ENCODE measurements at regions not wholly inside any gene's neighbourhood (a gene's known extent, or its start where the extent isn't known, plus 50 kb on each side); places are given as distances from the start of the nearest gene placed in this dataset.
"Not testable (repeated sequence)": the region's sequence is repeated elsewhere in the genome, so short reads cannot be mapped to it uniquely, and the experiment has no call there.

DNA sequence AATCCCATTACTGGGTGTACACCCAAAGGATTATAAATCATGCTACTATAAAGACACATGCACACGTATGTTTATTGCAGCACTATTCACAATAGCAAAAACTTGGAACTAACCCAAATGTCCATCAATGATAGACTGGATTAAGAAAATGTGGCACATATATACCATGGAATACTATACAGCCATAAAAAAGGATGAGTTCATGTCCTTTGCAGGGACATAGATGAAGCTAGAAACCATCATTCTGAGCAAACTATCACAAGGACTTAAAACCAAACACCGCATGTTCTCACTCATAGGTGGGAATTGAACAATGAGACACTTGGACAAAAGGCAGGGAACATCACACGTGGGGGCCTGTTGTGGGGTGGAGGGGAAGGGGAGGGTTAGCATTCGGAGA, 76.8 kb upstream of the RREB1 start:
- H3K36me3 ChIP-seq (ENCODE audit: control insufficient read depth in 1 of 2, insufficient read depth in 2 of 2, low read length in 2 of 2); H2AFZ ChIP-seq (ENCODE audit: insufficient read depth, low read length, poor library complexity); H3K4me1 ChIP-seq (ENCODE audit: control insufficient read depth in 1 of 2, insufficient read depth in 2 of 2, low read length in 2 of 2); H2BK5ac ChIP-seq (ENCODE audit: low read depth, low read length, poor library complexity); H3K27me3 ChIP-seq (ENCODE audit: insufficient read depth, low read length); H3K23ac ChIP-seq (ENCODE audit: low read length); H4K91ac ChIP-seq (ENCODE audit: low read depth, low read length); H3K9ac ChIP-seq (ENCODE audit: low read length); H2BK12ac ChIP-seq (ENCODE audit: low read length); H2BK120ac ChIP-seq (ENCODE audit: insufficient read depth, low read length, poor library complexity); H4K8ac ChIP-seq (ENCODE audit: low read depth, low read length); H3K9me3 ChIP-seq (ENCODE audit: insufficient read depth, low read depth, low read length); DNase-seq; H3K4me3 ChIP-seq (ENCODE audit: low read depth, low read length); H3K14ac ChIP-seq (ENCODE audit: low read length); H3K27ac ChIP-seq (ENCODE audit: low read depth, low read length); H3K18ac ChIP-seq (ENCODE audit: low read length); H3K79me1 ChIP-seq (ENCODE audit: low read length); H3K79me2 ChIP-seq (ENCODE audit: control insufficient read depth, insufficient read depth, low read length, poor library complexity); H4K12ac ChIP-seq (ENCODE audit: low read depth, low read length); H2AK5ac ChIP-seq (ENCODE audit: low read length); H3K4ac ChIP-seq (ENCODE audit: low read depth, low read length); H3K4me2 ChIP-seq (ENCODE audit: low read length): not testable (repeated sequence)
- no CpG with 5 or more reads among the region's 4 CpGs for WGBS (ENCODE audit: extremely low coverage, insufficient coverage, insufficient read length)

DNA sequence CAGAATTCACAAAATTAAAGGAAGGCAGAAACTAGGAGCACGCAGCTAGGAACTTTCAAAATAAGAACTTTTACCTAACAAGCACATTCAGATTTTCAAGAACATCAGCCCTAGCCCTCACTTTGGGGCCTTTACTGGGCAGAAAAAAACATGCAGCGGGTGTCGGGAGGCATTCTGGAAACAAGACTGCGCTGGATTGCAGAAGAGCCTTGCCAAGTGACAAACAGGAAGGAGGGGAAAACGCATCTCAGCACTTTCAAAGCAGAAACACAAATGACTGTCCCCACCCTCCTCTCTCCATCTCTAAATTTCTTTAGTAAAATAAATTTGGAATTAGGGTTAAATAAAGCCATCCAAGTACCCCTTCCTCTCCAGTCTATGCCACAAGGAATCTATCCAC, 74.6 kb upstream of the RREB1 start:
- no peak overlapping the region for H3K4me3 ChIP-seq (ENCODE audit: low read depth, low read length)
- H3K4ac ChIP-seq (ENCODE audit: low read depth, low read length): no peak overlapping the region
- no peak overlapping the region for H2AK5ac ChIP-seq (ENCODE audit: low read length)
- no peak overlapping the region for H3K4me2 ChIP-seq (ENCODE audit: low read length)
- no peak overlapping the region for H2BK12ac ChIP-seq (ENCODE audit: low read length)
- H3K36me3 ChIP-seq (ENCODE audit: control insufficient read depth in 1 of 2, insufficient read depth in 2 of 2, low read length in 2 of 2): no peaks in the 10 kb centered on the region
- no peak overlapping the region for H3K27ac ChIP-seq (ENCODE audit: low read depth, low read length)
- H3K14ac ChIP-seq (ENCODE audit: low read length): no peak overlapping the region
- H3K27me3 ChIP-seq (ENCODE audit: insufficient read depth, low read length): no peaks in the 10 kb centered on the region
- H4K91ac ChIP-seq (ENCODE audit: low read depth, low read length): no peak overlapping the region
- no CpG with 5 or more reads among the region's 5 CpGs for WGBS (ENCODE audit: extremely low coverage, insufficient coverage, insufficient read length)
- no peaks in the 10 kb centered on the region for H3K79me2 ChIP-seq (ENCODE audit: control insufficient read depth, insufficient read depth, low read length, poor library complexity)
- no peaks in the 10 kb centered on the region for H3K4me1 ChIP-seq (ENCODE audit: control insufficient read depth in 1 of 2, insufficient read depth in 2 of 2, low read length in 2 of 2)
- H2AFZ ChIP-seq (ENCODE audit: insufficient read depth, low read length, poor library complexity): no peak overlapping the region
- peaks cover 2% of the 10 kb centered on the region for H3K9me3 ChIP-seq (ENCODE audit: insufficient read depth, low read depth, low read length)
- H2BK5ac ChIP-seq (ENCODE audit: low read depth, low read length, poor library complexity): no peak overlapping the region
- H4K12ac ChIP-seq (ENCODE audit: low read depth, low read length): no peak overlapping the region
- H3K9ac ChIP-seq (ENCODE audit: low read length): no peak overlapping the region
- H3K18ac ChIP-seq (ENCODE audit: low read length): no peak overlapping the region
- no peaks in the 10 kb centered on the region for H3K79me1 ChIP-seq (ENCODE audit: low read length)
- H3K23ac ChIP-seq (ENCODE audit: low read length): no peak overlapping the region
- no peak overlapping the region for H2BK120ac ChIP-seq (ENCODE audit: insufficient read depth, low read length, poor library complexity)
- no peak overlapping the region for H4K8ac ChIP-seq (ENCODE audit: low read depth, low read length)
- DNase-seq: no peak

GRCh38 chr6:7034055-7034454, 73.7 kb upstream of the RREB1 start:
- Histone ChIP-seq H3K79me2 (ENCODE audit: control insufficient read depth, insufficient read depth, low read length, poor library complexity) (no peaks in the 10 kb centered on the region), H2AK5ac (ENCODE audit: low read length) (no peak overlapping the region), H3K9me3 (ENCODE audit: insufficient read depth, low read depth, low read length) (peaks cover 2% of the 10 kb centered on the region), H3K23ac (ENCODE audit: low read length) (no peak overlapping the region), H3K4me2 (ENCODE audit: low read length) (no peak overlapping the region), H4K12ac (ENCODE audit: low read depth, low read length) (no peak overlapping the region), H3K36me3 (ENCODE audit: control insufficient read depth in 1 of 2, insufficient read depth in 2 of 2, low read length in 2 of 2) (no peaks in the 10 kb centered on the region), H3K27me3 (ENCODE audit: insufficient read depth, low read length) (no peaks in the 10 kb centered on the region), H3K27ac (ENCODE audit: low read depth, low read length) (no peak overlapping the region), H2BK120ac (ENCODE audit: insufficient read depth, low read length, poor library complexity) (no peak overlapping the region), H2BK12ac (ENCODE audit: low read length) (no peak overlapping the region), H3K18ac (ENCODE audit: low read length) (no peak overlapping the region), H4K91ac (ENCODE audit: low read depth, low read length) (no peak overlapping the region), H2BK5ac (ENCODE audit: low read depth, low read length, poor library complexity) (no peak overlapping the region), H3K9ac (ENCODE audit: low read length) (no peak overlapping the region), H3K14ac (ENCODE audit: low read length) (no peak overlapping the region), H3K4me1 (ENCODE audit: control insufficient read depth in 1 of 2, insufficient read depth in 2 of 2, low read length in 2 of 2) (no peaks in the 10 kb centered on the region), H3K79me1 (ENCODE audit: low read length) (no peaks in the 10 kb centered on the region), H4K8ac (ENCODE audit: low read depth, low read length) (no peak overlapping the region), H3K4ac (ENCODE audit: low read depth, low read length) (no peak overlapping the region), H3K4me3 (ENCODE audit: low read depth, low read length) (no peak overlapping the region), H2AFZ (ENCODE audit: insufficient read depth, low read length, poor library complexity) (no peak overlapping the region)
- DNase-seq: no peak
- WGBS (ENCODE audit: extremely low coverage, insufficient coverage, insufficient read length): no CpG with 5 or more reads among the region's 1 CpG

- Histone ChIP-seq H3K9me3 (ENCODE audit: insufficient read depth, low read depth, low read length) (peaks cover 2% of the 10 kb centered on the region), H2BK5ac (ENCODE audit: low read depth, low read length, poor library complexity) (no peak overlapping the region), H2AFZ (ENCODE audit: insufficient read depth, low read length, poor library complexity) (no peak overlapping the region), H3K23ac (ENCODE audit: low read length) (no peak overlapping the region), H3K4me1 (ENCODE audit: control insufficient read depth in 1 of 2, insufficient read depth in 2 of 2, low read length in 2 of 2) (no peaks in the 10 kb centered on the region), H3K36me3 (ENCODE audit: control insufficient read depth in 1 of 2, insufficient read depth in 2 of 2, low read length in 2 of 2) (no peaks in the 10 kb centered on the region), H4K8ac (ENCODE audit: low read depth, low read length) (no peak overlapping the region), H4K12ac (ENCODE audit: low read depth, low read length) (no peak overlapping the region), H3K27me3 (ENCODE audit: insufficient read depth, low read length) (no peaks in the 10 kb centered on the region), H2BK12ac (ENCODE audit: low read length) (no peak overlapping the region), H2AK5ac (ENCODE audit: low read length) (no peak overlapping the region), H3K79me2 (ENCODE audit: control insufficient read depth, insufficient read depth, low read length, poor library complexity) (no peaks in the 10 kb centered on the region), H3K14ac (ENCODE audit: low read length) (no peak overlapping the region), H3K27ac (ENCODE audit: low read depth, low read length) (no peak overlapping the region), H3K18ac (ENCODE audit: low read length) (no peak overlapping the region), H3K79me1 (ENCODE audit: low read length) (no peaks in the 10 kb centered on the region), H3K9ac (ENCODE audit: low read length) (no peak overlapping the region), H3K4ac (ENCODE audit: low read depth, low read length) (no peak overlapping the region), H4K91ac (ENCODE audit: low read depth, low read length) (no peak overlapping the region), H2BK120ac (ENCODE audit: insufficient read depth, low read length, poor library complexity) (no peak overlapping the region), H3K4me3 (ENCODE audit: low read depth, low read length) (no peak overlapping the region), H3K4me2 (ENCODE audit: low read length) (no peak overlapping the region)
- DNase-seq: no peak
- no CpG with 5 or more reads among the region's 2 CpGs for WGBS (ENCODE audit: extremely low coverage, insufficient coverage, insufficient read length)
Measured at GRCh38 chr6:7035837-7036249, 71.9 kb upstream of the RREB1 start.
